Progenitor cell of endocrine pancreas (in vitro differentiated cells): ENCODE measurements at regions not wholly inside any gene's neighbourhood (a gene's known extent, or its start where the extent isn't known, plus 50 kb on each side); places are given as distances from the start of the nearest gene placed in this dataset.

Source experiments
- DNase-seq: peaks from one replicate; pipeline ENCODE4 v3.0.0; 2021; ENCODE audit warnings: low spot score; ENCODE audit not compliant: unreplicated experiment
- H3K27ac Mint-ChIP-seq: 2 replicates; pipeline ENCODE4 v1.8.0; 2021; ENCODE audit warnings: mild to moderate bottlenecking, moderate library complexity, mixed read lengths
- H3K27me3 Mint-ChIP-seq: 2 replicates; pipeline ENCODE4 v1.8.0; 2021; ENCODE audit warnings: mixed read lengths
- H3K36me3 Mint-ChIP-seq: 2 replicates; pipeline ENCODE4 v1.8.0; 2022; ENCODE audit warnings: mixed read lengths; ENCODE audit not compliant: insufficient read depth
- H3K4me1 Mint-ChIP-seq: 2 replicates; pipeline ENCODE4 v1.8.0; 2021; ENCODE audit warnings: low read depth, mixed read lengths
- H3K4me3 Mint-ChIP-seq: 2 replicates; pipeline ENCODE4 v1.8.0; 2021; ENCODE audit warnings: low read depth, mild to moderate bottlenecking, moderate library complexity, mixed read lengths
- H3K9me3 Mint-ChIP-seq: 2 replicates; pipeline ENCODE4 v1.8.0; 2021; ENCODE audit warnings: low read depth, mixed read lengths
- CTCF ChIP-seq: fragments of 200-600 bp; sonication (generic); IDR thresholded peaks from one replicate; pipeline ENCODE4 v1.5.0; 2021; ENCODE audit warnings: antibody characterized with exemption, mild to moderate bottlenecking; ENCODE audit not compliant: unreplicated experiment

GRCh38 chr5:107321906-107322305 is 348.8 kb downstream of the EFNA5 start:
- Mint-ChIP-seq H3K4me3 (no peak overlapping the region), H3K9me3 (no peaks in the 10 kb centered on the region), H3K36me3 (no peaks in the 10 kb centered on the region), H3K27ac (no peak overlapping the region), H3K27me3 (no peaks in the 10 kb centered on the region), H3K4me1 (peaks cover 3% of the 10 kb centered on the region)
- no peak for DNase-seq
- no peak for TF ChIP-seq CTCF

- no peaks in the 10 kb centered on the region for H3K9me3 Mint-ChIP-seq
- no peaks in the 10 kb centered on the region for H3K36me3 Mint-ChIP-seq
- H3K4me3 Mint-ChIP-seq = no peak overlapping the region
- DNase-seq = no peak
- peaks cover 3% of the 10 kb centered on the region for H3K4me1 Mint-ChIP-seq
- H3K27me3 Mint-ChIP-seq = peaks cover 3% of the 10 kb centered on the region
- TF ChIP-seq CTCF = no peak
- H3K27ac Mint-ChIP-seq = no peak overlapping the region
These were observed 349.9 kb downstream of the EFNA5 start for GRCh38 chr5:107320846-107321245.

- Mint-ChIP-seq H3K27me3 (peaks cover 3% of the 10 kb centered on the region), H3K4me3 (no peak overlapping the region), H3K36me3 (no peaks in the 10 kb centered on the region), H3K27ac (no peak overlapping the region), H3K4me1 (peaks cover 3% of the 10 kb centered on the region), H3K9me3 (no peaks in the 10 kb centered on the region)
- no peak for TF ChIP-seq CTCF
- no peak for DNase-seq
These were observed 350.4 kb downstream of the EFNA5 start for GRCh38 chr5:107320376-107320775.

- no peaks in the 10 kb centered on the region for H3K36me3 Mint-ChIP-seq
- H3K27me3 Mint-ChIP-seq = peaks cover 3% of the 10 kb centered on the region
- no peak overlapping the region for H3K27ac Mint-ChIP-seq
- no peak overlapping the region for H3K4me3 Mint-ChIP-seq
- H3K9me3 Mint-ChIP-seq = no peaks in the 10 kb centered on the region
- peaks cover 3% of the 10 kb centered on the region for H3K4me1 Mint-ChIP-seq
- no peak for TF ChIP-seq CTCF
- no peak for DNase-seq
These were observed 350.8 kb downstream of the EFNA5 start for GRCh38 chr5:107319901-107320300.

- Mint-ChIP-seq H3K27ac (no peak overlapping the region), H3K36me3 (no peaks in the 10 kb centered on the region), H3K4me1 (no peaks in the 10 kb centered on the region)
These were observed 356.4 kb downstream of the EFNA5 start for GRCh38 chr5:107314330-107314729.

More at GRCh38 chr5:107314330-107314729, 356.4 kb downstream of the EFNA5 start:
- DNase-seq = no peak
- TF ChIP-seq CTCF = no peak
- no peak overlapping the region for H3K4me3 Mint-ChIP-seq
- H3K9me3 Mint-ChIP-seq = no peaks in the 10 kb centered on the region
- H3K27me3 Mint-ChIP-seq = peaks cover 3% of the 10 kb centered on the region
